Panc1 (cell line): ENCODE measurements at regions not wholly inside any gene's neighbourhood (a gene's known extent, or its start where the extent isn't known, plus 50 kb on each side); places are given as distances from the start of the nearest gene placed in this dataset.

Experiments
- ATAC-seq: fragments of 200-7000 bp; cut with Tn5 transposase; 2 replicates; pipeline ENCODE4 v1.9.1; 2020; ENCODE audit warnings: mild to moderate bottlenecking, moderate library complexity
- BruUV-seq: library from RNA; stranded (reverse); fragments of 400-500 nt; replicated peaks from 2 replicates; lab custom pipeline; 2021; lab: Mats Ljungman, UMichigan
- CTCF ChIA-PET: fragments of 300-600 bp; sonication (Branson Sonifier 250); formaldehyde crosslinking; loops from one replicate; lab custom pipeline; 2022; ENCODE audit warnings: antibody characterized with exemption; lab: Charles Lee
- POLR2A ChIA-PET: fragments of 300-600 bp; sonication (Branson Sonifier 250); formaldehyde crosslinking; loops from one replicate; lab custom pipeline; 2022; ENCODE audit warnings: antibody characterized with exemption; lab: Charles Lee
- DNase-seq: peaks from one replicate; pipeline ENCODE4 v3.0.0-alpha.2; 2010; ENCODE audit warnings: low read depth, low spot score
- H3K27ac ChIP-seq: 2 replicates; pipeline ENCODE4 v1.5.1; 2011; ENCODE audit warnings: mild to moderate bottlenecking, low read length, inconsistent platforms
- H3K27me3 ChIP-seq: fragments of 200-500 bp; sonication (Bioruptor generic); 2 replicates; pipeline ENCODE4 v1.6.0; 2014; ENCODE audit warnings: low read length, inconsistent platforms; ENCODE audit not compliant: control insufficient read depth, insufficient read depth
- H3K36me3 ChIP-seq: fragments of 200-500 bp; sonication (Bioruptor generic); 2 replicates; pipeline ENCODE4 v1.5.1; 2014; ENCODE audit warnings: inconsistent platforms, mild to moderate bottlenecking, low read length, moderate library complexity; ENCODE audit not compliant: control insufficient read depth, insufficient read depth
- H3K4me1 ChIP-seq: 2 replicates; pipeline ENCODE4 v1.5.1; 2011; ENCODE audit warnings: inconsistent platforms, mild to moderate bottlenecking, low read length, moderate library complexity; ENCODE audit not compliant: control insufficient read depth, insufficient read depth
- H3K4me3 ChIP-seq, 2 experiments: 2 replicates each; pipeline ENCODE4 v1.5.1; 2011 to 2012; ENCODE audit warnings: low read depth in 2 of 2, low read length in 2 of 2, mild to moderate bottlenecking in 2 of 2, inconsistent platforms in 1 of 2, moderate library complexity in 1 of 2
- H3K9me3 ChIP-seq: fragments of 200-500 bp; sonication (Bioruptor generic); 2 replicates; pipeline ENCODE4 v1.5.1; 2014; ENCODE audit warnings: low read depth, mild to moderate bottlenecking, inconsistent platforms, low read length, moderate library complexity; ENCODE audit not compliant: control insufficient read depth, insufficient read depth
- CTCF ChIP-seq: fragments of 450-650 bp; IDR thresholded peaks from 2 replicates; pipeline ENCODE4 v1.5.1; 2017; ENCODE audit warnings: mild to moderate bottlenecking
- POLR2AphosphoS5 ChIP-seq: IDR thresholded peaks from 2 replicates; pipeline ENCODE4 v1.6.1; 2012; ENCODE audit warnings: mild to moderate bottlenecking, low read depth, low read length, moderate library complexity
- REST ChIP-seq, 2 experiments: IDR thresholded peaks; 2 replicates each; pipeline ENCODE4 v1.6.1; 2011 to 2012; ENCODE audit warnings: low read depth in 2 of 2, control low read depth in 1 of 2, low read length in 1 of 2, mild to moderate bottlenecking in 1 of 2, moderate library complexity in 1 of 2; ENCODE audit not compliant: insufficient read depth in 1 of 2
- SIN3A ChIP-seq: IDR thresholded peaks from 2 replicates; pipeline ENCODE4 v1.6.1; 2012; ENCODE audit warnings: low read depth, mild to moderate bottlenecking, low read length, moderate library complexity, borderline replicate concordance; ENCODE audit not compliant: insufficient read depth
- TCF7L2 ChIP-seq: IDR thresholded peaks from 2 replicates; pipeline ENCODE4 v1.6.1; 2011; ENCODE audit warnings: mild to moderate bottlenecking, low read depth, low read length, inconsistent platforms
- in situ Hi-C: cut with HindIII; loops from 2 replicates; pipeline ENCODE4 v1.10.0; 2016; ENCODE audit warnings: low sequenced_read_pairs, low pct_unique_long_range_greater_than_20kb
- intact Hi-C: fragments of 100-400 bp; cut with micrococcal nuclease; formaldehyde crosslinking; loops from one replicate; pipeline ENCODE4 v1.10.0; 2022; ENCODE audit not compliant: unreplicated experiment

- no peak for ATAC-seq
- intact Hi-C loops (no loop called here), in situ Hi-C loops (no loop called here)
- ChIA-PET POLR2A (no interaction called here), CTCF (no interaction called here)
- Histone ChIP-seq H3K9me3 (no peaks in the 10 kb centered on the region), H3K27me3 (peaks cover 9% of the 10 kb centered on the region), H3K4me3 (no peak overlapping the region), H3K36me3 (no peaks in the 10 kb centered on the region), H3K27ac (no peak overlapping the region), H3K4me1 (no peaks in the 10 kb centered on the region)
- no peak for DNase-seq
- no TSS peak for BruUV-seq
- no peak for TF ChIP-seq TCF7L2
- no peak for TF ChIP-seq POLR2AphosphoS5
- no peak for TF ChIP-seq REST (IDR thresholded peaks at IDR 0.05; ENCODE audit: insufficient read depth in 1 of 2, low read depth in 2 of 2, low read length in 1 of 2)
- no peak for TF ChIP-seq SIN3A
- TF ChIP-seq CTCF: no peak
Observed at GRCh38 chr10:125294109-125294508, 133.7 kb upstream of the CTBP2 start.

- ChIA-PET POLR2A (no interaction called here), CTCF (no interaction called here)
- in situ Hi-C loops: no loop called here
- H3K27ac ChIP-seq: no peak overlapping the region
- H3K9me3 ChIP-seq: no peaks in the 10 kb centered on the region
- no peak for TF ChIP-seq SIN3A
- TF ChIP-seq TCF7L2: no peak
- no peak for TF ChIP-seq REST (IDR thresholded peaks at IDR 0.05; ENCODE audit: insufficient read depth in 1 of 2, low read depth in 2 of 2, low read length in 1 of 2)
- no peak for TF ChIP-seq CTCF
- no peak for TF ChIP-seq POLR2AphosphoS5
- DNase-seq: no peak
- no peaks in the 10 kb centered on the region for H3K36me3 ChIP-seq
- no peaks in the 10 kb centered on the region for H3K4me1 ChIP-seq
- ATAC-seq: no peak
- H3K27me3 ChIP-seq: peaks cover 8% of the 10 kb centered on the region
- H3K4me3 ChIP-seq: no peak overlapping the region
- intact Hi-C loops: no loop called here
- no TSS peak for BruUV-seq
Observed at GRCh38 chr10:125291836-125292235, 131.5 kb upstream of the CTBP2 start.
